Calu3 (cell line): ENCODE measurements at regions not wholly inside any gene's neighbourhood (a gene's known extent, or its start where the extent isn't known, plus 50 kb on each side); places are given as distances from the start of the nearest gene placed in this dataset.
A peak's percentile ranks its signal among the peaks of the same experiment; 100 is the strongest.
"Not testable (repeated sequence)": the region's sequence is repeated elsewhere in the genome, so short reads cannot be mapped to it uniquely, and the experiment has no call there.

Experiments
- BruUV-seq: library from RNA; stranded (reverse); fragments of 400-500 nt; replicated peaks from 2 replicates; lab custom pipeline; 2021; lab: Mats Ljungman, UMichigan
- CTCF ChIA-PET: fragments of 300-600 bp; sonication (Branson Sonifier 250); formaldehyde crosslinking; loops from one replicate; lab custom pipeline; 2022; ENCODE audit warnings: antibody characterized with exemption; lab: Charles Lee
- DNase-seq: peaks from one replicate; pipeline ENCODE4 v3.0.0; 2022
- H3K27ac Mint-ChIP-seq: one replicate; pipeline ENCODE4 v1.8.0; 2022; ENCODE audit warnings: mixed read lengths; ENCODE audit not compliant: unreplicated experiment
- H3K27me3 Mint-ChIP-seq: one replicate; pipeline ENCODE4 v1.8.0; 2022; ENCODE audit warnings: mixed read lengths; ENCODE audit not compliant: unreplicated experiment
- H3K36me3 Mint-ChIP-seq: one replicate; pipeline ENCODE4 v1.8.0; 2022; ENCODE audit warnings: mild to moderate bottlenecking, moderate library complexity, mixed read lengths; ENCODE audit not compliant: insufficient read depth, unreplicated experiment
- H3K4me1 Mint-ChIP-seq: one replicate; pipeline ENCODE4 v1.8.0; 2022; ENCODE audit warnings: mild to moderate bottlenecking, low read depth, mixed read lengths; ENCODE audit not compliant: unreplicated experiment
- H3K4me3 Mint-ChIP-seq: one replicate; pipeline ENCODE4 v1.8.0; 2022; ENCODE audit warnings: mild to moderate bottlenecking, low read depth, moderate library complexity, mixed read lengths; ENCODE audit not compliant: unreplicated experiment
- H3K9me3 Mint-ChIP-seq: one replicate; pipeline ENCODE4 v1.8.0; 2022; ENCODE audit warnings: low read depth, mixed read lengths; ENCODE audit not compliant: unreplicated experiment
- CTCF ChIP-seq: fragments of 200-600 bp; IDR thresholded peaks from one replicate; pipeline ENCODE4 v1.8.0; 2022; ENCODE audit warnings: antibody characterized with exemption; ENCODE audit not compliant: unreplicated experiment
- intact Hi-C: fragments of 100-400 bp; cut with micrococcal nuclease; formaldehyde crosslinking; loops from one replicate; pipeline ENCODE4 v1.10.0; 2022; ENCODE audit not compliant: unreplicated experiment

GRCh38 chr2:89296820-89297398 is 605.4 kb downstream of the RPIA start:
- CTCF ChIA-PET, result not testable (repeated sequence)

GRCh38 chr2:89299196-89299595 is 607.7 kb downstream of the RPIA start:
- H3K9me3 Mint-ChIP-seq, H3K4me1 Mint-ChIP-seq, H3K4me3 Mint-ChIP-seq, BruUV-seq, H3K27me3 Mint-ChIP-seq, H3K27ac Mint-ChIP-seq, CTCF ChIA-PET, DNase-seq, intact Hi-C loops, H3K36me3 Mint-ChIP-seq: not testable (repeated sequence)

More at GRCh38 chr2:89296820-89297398, 605.4 kb downstream of the RPIA start:
- H3K4me3 Mint-ChIP-seq, H3K36me3 Mint-ChIP-seq, BruUV-seq, H3K4me1 Mint-ChIP-seq, H3K27ac Mint-ChIP-seq, H3K9me3 Mint-ChIP-seq, H3K27me3 Mint-ChIP-seq, intact Hi-C loops, DNase-seq: not testable (repeated sequence)

GRCh38 chr2:89305623-89306022 is 614.1 kb downstream of the RPIA start:
- H3K27me3 Mint-ChIP-seq, intact Hi-C loops, H3K9me3 Mint-ChIP-seq, CTCF ChIA-PET, BruUV-seq, DNase-seq, H3K4me3 Mint-ChIP-seq, H3K27ac Mint-ChIP-seq, H3K36me3 Mint-ChIP-seq, H3K4me1 Mint-ChIP-seq: not testable (repeated sequence)

GRCh38 chr2:89306869-89307637 is 615.6 kb downstream of the RPIA start:
- BruUV-seq, H3K27me3 Mint-ChIP-seq, H3K4me1 Mint-ChIP-seq, DNase-seq, H3K36me3 Mint-ChIP-seq, CTCF ChIA-PET, H3K4me3 Mint-ChIP-seq, H3K9me3 Mint-ChIP-seq, H3K27ac Mint-ChIP-seq, intact Hi-C loops: not testable (repeated sequence)

GRCh38 chr2:89318990-89319389 is 627.5 kb downstream of the RPIA start:
- intact Hi-C loops, H3K4me1 Mint-ChIP-seq, H3K4me3 Mint-ChIP-seq, CTCF ChIA-PET, BruUV-seq, H3K9me3 Mint-ChIP-seq, DNase-seq, H3K27ac Mint-ChIP-seq, H3K27me3 Mint-ChIP-seq, H3K36me3 Mint-ChIP-seq: not testable (repeated sequence)

GRCh38 chr2:89325894-89326293 is 634.4 kb downstream of the RPIA start:
- H3K9me3 Mint-ChIP-seq, DNase-seq, H3K4me1 Mint-ChIP-seq, H3K27ac Mint-ChIP-seq, H3K36me3 Mint-ChIP-seq, intact Hi-C loops, BruUV-seq, CTCF ChIA-PET, H3K4me3 Mint-ChIP-seq, H3K27me3 Mint-ChIP-seq: not testable (repeated sequence)

GRCh38 chr2:89326455-89326854 is 635.0 kb downstream of the RPIA start:
- H3K4me3 Mint-ChIP-seq, H3K4me1 Mint-ChIP-seq, H3K36me3 Mint-ChIP-seq, H3K27me3 Mint-ChIP-seq, intact Hi-C loops, CTCF ChIA-PET, BruUV-seq, H3K27ac Mint-ChIP-seq, H3K9me3 Mint-ChIP-seq: not testable (repeated sequence)
- peak; percentile 2 for DNase-seq
- TF ChIP-seq CTCF, result peak; percentile 10

GRCh38 chr2:89328790-89329189 is 637.3 kb downstream of the RPIA start:
- intact Hi-C loops, H3K4me1 Mint-ChIP-seq, H3K27me3 Mint-ChIP-seq, H3K36me3 Mint-ChIP-seq, H3K27ac Mint-ChIP-seq, H3K9me3 Mint-ChIP-seq, CTCF ChIA-PET, DNase-seq, H3K4me3 Mint-ChIP-seq, BruUV-seq: not testable (repeated sequence)
